HepG2 (cell line): ENCODE measurements at regions not wholly inside any gene's neighbourhood (a gene's known extent, or its start where the extent isn't known, plus 50 kb on each side); places are given as distances from the start of the nearest gene placed in this dataset.

ENCODE experiments used
- FOSL2 ChIP-seq: sonication (generic); formaldehyde crosslinking; IDR thresholded peaks from 2 replicates; pipeline ENCODE4 v1.4.0; 2020; ENCODE audit warnings: missing genetic modification reagents
- MXI1 ChIP-seq: IDR thresholded peaks from 3 replicates; pipeline ENCODE4 v1.6.1; 2012; ENCODE audit warnings: low read depth, low read length, inconsistent platforms, borderline replicate concordance
- TBX2 ChIP-seq: sonication (generic); formaldehyde crosslinking; IDR thresholded peaks from 2 replicates; pipeline ENCODE4 v1.5.0; 2020; ENCODE audit warnings: missing genetic modification reagents, mild to moderate bottlenecking, borderline replicate concordance
- ZIK1 ChIP-seq: sonication (generic); formaldehyde crosslinking; IDR thresholded peaks from 2 replicates; pipeline ENCODE4 v1.5.0; 2020; ENCODE audit warnings: mild to moderate bottlenecking, low read depth, missing genetic modification reagents, borderline replicate concordance

DNA sequence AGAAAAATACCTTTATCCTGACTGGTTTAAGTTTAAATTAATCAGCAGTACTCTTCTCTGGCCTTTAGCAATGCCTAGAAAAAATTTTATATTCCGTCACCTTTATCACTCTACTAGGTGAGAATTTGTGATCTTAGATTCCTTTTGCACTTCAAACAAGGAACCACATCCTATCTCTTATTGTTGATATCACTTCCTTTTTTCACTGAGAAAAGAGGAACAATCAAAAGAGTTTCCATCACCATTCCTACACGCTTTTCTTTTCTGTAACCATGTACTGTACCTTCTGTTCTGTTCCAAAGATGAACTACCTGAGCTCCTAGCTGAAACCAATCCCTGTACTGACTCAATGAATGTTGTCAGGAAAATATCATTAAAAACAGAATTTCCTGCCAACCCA lies 1379.0 kb upstream of the MIR17HG start:
- no peak for TF ChIP-seq MXI1
- TF ChIP-seq TBX2 (CRISPR knock-in tag) = no peak
- no peak for TF ChIP-seq ZIK1 (CRISPR knock-in tag)
- no peak for TF ChIP-seq FOSL2 (CRISPR knock-in tag)
